ENCODE measurements at regions not wholly inside any gene's neighbourhood (a gene's known extent, or its start where the extent isn't known, plus 50 kb on each side); places are given as distances from the start of the nearest gene placed in this dataset.
A peak's percentile ranks its signal among the peaks of the same experiment; 100 is the strongest.

DNA sequence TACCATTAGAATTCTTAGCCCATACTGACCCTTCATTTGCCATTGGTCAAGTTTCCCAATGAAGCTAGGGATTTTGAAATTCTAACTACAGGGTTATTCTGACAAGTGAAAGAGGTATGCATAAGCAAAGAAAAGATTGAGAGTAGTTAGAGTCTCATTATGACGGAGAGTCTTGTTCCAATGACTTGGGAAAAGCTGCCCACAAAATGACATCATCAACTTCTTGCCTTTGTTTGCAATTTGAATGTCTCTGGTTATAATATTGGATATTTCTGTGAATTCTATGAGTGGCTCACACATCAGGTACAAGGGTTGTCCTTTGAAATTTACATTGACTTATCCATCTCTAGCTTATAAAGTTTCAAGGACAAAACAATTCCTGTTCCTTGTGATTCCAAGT, 772.2 kb downstream of the TRIB2 start:
- DNase-seq (ENCODE audit: insufficient read length, low spot score) (no peak), FAIRE-seq (peak; percentile 56)
- TF ChIP-seq, protein P1, sequence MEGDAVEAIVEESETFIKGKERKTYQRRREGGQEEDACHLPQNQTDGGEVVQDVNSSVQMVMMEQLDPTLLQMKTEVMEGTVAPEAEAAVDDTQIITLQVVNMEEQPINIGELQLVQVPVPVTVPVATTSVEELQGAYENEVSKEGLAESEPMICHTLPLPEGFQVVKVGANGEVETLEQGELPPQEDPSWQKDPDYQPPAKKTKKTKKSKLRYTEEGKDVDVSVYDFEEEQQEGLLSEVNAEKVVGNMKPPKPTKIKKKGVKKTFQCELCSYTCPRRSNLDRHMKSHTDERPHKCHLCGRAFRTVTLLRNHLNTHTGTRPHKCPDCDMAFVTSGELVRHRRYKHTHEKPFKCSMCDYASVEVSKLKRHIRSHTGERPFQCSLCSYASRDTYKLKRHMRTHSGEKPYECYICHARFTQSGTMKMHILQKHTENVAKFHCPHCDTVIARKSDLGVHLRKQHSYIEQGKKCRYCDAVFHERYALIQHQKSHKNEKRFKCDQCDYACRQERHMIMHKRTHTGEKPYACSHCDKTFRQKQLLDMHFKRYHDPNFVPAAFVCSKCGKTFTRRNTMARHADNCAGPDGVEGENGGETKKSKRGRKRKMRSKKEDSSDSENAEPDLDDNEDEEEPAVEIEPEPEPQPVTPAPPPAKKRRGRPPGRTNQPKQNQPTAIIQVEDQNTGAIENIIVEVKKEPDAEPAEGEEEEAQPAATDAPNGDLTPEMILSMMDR (IDR thresholded peaks at IDR 0.05; ENCODE audit: insufficient read depth, missing control alignments), result no peak

DNA sequence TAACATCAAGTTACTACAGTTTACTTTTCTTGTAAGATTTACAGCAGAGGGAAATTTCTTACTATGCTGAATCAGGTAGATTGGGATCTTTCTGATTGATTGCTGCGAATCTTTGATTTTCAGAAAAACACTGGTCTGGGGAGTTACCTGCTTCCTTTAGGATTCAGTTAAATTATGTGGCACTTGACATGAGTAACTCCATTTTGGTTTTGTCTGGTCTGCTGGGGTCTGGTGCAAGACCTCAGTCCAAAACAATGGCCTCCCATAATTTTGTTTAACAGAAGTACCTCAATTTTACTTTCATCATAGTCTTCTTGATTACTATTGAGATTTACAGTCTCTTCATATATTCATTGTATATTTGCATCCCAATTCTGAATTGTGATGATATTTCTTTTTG, 775.5 kb downstream of the TRIB2 start:
- FAIRE-seq, result no peak
- TF ChIP-seq, protein P1 (IDR thresholded peaks at IDR 0.05; ENCODE audit: insufficient read depth, missing control alignments), result no peak
- no peak for DNase-seq (ENCODE audit: insufficient read length, low spot score)

DNA sequence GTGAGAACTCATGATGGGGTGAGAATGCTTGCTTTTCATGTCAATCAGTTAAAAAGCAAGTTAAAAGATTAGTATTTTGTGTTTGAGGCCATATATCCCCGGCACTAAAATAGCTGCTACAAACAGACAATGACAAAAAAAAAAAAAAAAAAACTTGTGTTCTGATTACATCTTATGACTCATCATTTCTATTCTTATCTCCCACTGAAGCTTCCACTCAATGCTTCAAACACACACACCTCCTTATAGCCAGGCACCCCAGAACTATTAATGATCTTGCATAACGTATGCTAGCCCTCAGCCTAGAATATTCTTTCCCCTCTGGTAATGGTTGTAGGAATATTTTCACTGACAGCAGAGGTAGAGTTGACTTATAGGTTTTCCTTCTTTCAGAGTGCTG, 778.3 kb downstream of the TRIB2 start:
- TF ChIP-seq, protein P1 (IDR thresholded peaks at IDR 0.05; ENCODE audit: insufficient read depth, missing control alignments), result no peak
- DNase-seq (ENCODE audit: insufficient read length, low spot score) (no peak), FAIRE-seq (no peak)

DNA sequence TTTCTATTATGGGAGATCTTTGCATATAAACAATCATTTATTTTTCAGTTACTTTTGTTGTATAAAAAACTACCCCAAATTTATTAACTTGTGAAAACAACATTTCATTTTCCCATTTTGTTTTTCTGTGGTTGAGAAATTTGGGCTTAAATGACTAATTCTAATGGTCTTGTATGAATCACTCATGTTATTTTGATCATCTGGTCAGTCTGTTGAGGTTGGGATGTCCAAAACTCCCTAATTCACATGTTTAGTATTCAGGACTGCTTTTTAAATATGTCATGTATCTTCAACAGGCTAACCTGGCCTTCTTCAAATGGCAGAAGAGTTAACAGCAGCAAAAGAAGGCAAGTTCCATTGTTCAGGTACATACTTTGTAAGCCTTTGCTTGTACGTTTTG, 788.1 kb downstream of the TRIB2 start:
- TF ChIP-seq, protein P1 (IDR thresholded peaks at IDR 0.05; ENCODE audit: insufficient read depth, missing control alignments), result no peak
- DNase-seq (ENCODE audit: insufficient read length, low spot score), result no peak
- no peak for FAIRE-seq

DNA sequence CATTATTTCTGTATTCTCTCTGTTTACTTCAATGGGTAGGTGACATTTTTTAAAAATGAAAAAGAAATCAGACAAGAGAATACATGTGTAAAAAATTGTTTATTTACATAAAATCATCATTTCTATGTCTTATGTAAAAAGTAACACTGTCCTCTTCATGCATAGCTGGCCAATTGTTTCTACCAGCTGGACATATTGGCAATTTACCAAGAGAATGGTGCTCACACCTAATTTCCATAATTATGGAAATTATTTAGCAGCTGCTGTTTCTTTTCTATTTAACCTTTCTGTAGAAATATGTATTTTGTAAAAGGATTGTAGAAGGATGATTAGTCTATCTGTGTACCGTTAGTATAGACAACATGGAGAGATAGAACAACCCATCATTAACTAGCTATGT, 791.9 kb downstream of the TRIB2 start:
- no peak for DNase-seq (ENCODE audit: insufficient read length, low spot score)
- TF ChIP-seq, protein P1 (IDR thresholded peaks at IDR 0.05; ENCODE audit: insufficient read depth, missing control alignments), result no peak
- no peak for FAIRE-seq

DNA sequence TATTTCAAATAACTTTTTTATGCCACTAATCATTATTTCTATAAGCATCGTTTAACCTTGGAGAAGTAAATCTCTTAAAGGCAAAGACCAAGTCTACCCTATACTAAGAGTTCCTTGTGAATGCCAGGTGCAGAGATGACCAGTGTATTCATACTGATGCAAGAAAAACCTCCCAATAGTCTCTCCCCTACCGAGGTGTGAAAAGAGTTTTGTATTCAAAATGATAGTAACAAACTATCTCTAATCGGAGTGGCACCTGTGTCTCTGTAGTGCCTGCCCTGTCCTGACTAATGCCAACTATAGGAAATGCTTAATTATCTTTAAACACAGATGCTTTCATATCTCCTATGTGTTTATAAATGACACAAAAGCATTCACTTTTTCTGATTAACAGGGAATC, 798.5 kb downstream of the TRIB2 start:
- DNase-seq (ENCODE audit: insufficient read length, low spot score) (no peak), FAIRE-seq (no peak)
- TF ChIP-seq, protein P1 (IDR thresholded peaks at IDR 0.05; ENCODE audit: insufficient read depth, missing control alignments), result no peak

DNA sequence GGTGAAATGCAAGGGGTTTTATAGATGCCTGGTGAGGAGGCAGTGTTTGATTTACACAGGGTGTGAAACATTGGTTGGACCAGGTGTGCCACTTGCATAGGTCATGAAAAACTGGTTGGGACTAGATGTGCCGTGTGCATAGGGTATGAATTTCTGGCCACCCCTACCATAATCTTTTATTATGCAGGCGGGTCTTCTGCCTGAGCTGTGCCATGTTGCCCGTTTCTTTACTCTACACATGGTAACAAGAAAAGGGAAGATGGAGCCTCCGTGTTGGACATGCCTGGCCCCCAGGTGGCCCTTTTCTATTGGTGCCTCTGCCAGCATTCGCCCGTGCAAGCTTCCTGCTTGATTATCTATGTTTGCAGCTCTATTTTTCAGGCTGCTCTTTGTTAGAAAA, 805.4 kb downstream of the TRIB2 start:
- DNase-seq (ENCODE audit: insufficient read length, low spot score) (no peak), FAIRE-seq (no peak)
- TF ChIP-seq, protein P1 (IDR thresholded peaks at IDR 0.05; ENCODE audit: insufficient read depth, missing control alignments), result no peak

All from D721Med (cell line).